ENCODE measurements at regions not wholly inside any gene's neighbourhood (a gene's known extent, or its start where the extent isn't known, plus 50 kb on each side); places are given as distances from the start of the nearest gene placed in this dataset.

DNA sequence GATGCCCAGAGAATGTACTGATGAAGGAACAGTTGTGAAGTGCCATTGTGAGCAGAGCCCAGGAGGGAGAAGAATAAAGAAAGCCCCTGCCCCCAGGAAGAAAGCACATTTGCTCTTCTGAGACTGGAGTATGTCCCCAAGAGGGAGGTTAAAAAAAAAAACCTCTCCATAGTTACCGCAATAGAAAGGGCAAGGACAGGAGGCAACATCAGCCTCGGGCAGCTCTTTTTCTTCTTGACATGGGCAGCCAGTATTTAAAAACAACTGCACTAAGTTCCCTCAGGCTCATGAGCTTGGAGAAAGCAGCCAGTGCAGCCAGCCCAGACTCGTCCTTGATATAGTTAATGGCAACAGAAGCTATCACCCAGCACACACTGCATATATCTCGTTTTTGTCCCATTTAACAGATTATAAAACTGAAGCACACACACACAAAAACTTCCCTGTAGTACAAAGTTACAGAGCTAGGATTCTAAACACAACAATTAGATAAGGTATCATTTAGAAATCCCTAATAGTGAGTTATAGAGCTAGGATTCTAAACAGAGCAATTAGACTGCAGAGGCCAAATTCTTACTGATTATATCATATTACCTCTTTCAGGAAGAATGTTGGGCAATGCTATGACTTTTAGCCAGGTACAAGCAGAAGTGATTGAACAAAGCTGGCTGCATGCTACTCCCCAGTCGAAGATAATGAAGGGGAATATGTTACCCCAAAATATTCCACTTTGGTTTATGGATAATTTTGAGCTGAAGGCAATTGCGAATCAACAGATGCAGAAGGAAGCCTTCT lies 823.5 kb downstream of the GRID1 start:
- H3K4me3 ChIP-seq (ENCODE audit: low read length in 2 of 2), result no peak overlapping the region
- Mint-ChIP-seq H3K27me3 (peaks cover 11 to 12% of the 10 kb centered on the region in 2 donors), H3K27ac (peak overlapping the region in 1 of 7 donors; percentile 26), H3K4me3 (no peak overlapping the region), H3K4me1 (peaks cover 0 to 3% (median under 1%) of the 10 kb centered on the region in 4 donors), H3K36me3 (no peaks in the 10 kb centered on the region), H3K9me3 (peaks cover 0 to 4% (median 0%) of the 10 kb centered on the region in 8 donors)
- intact Hi-C loops (cut with micrococcal nuclease), result no loop called here
- no peak for DNase-seq
- ChIA-PET CTCF (ENCODE audit: partially characterized antibody) (no interaction called here), POLR2A (ENCODE audit: partially characterized antibody) (no interaction called here)
- H3K36me3 ChIP-seq (ENCODE audit: insufficient read depth, low read length), result no peaks in the 10 kb centered on the region
- no peaks in the 10 kb centered on the region for H3K27me3 ChIP-seq (ENCODE audit: insufficient read depth, low read length)
- no peaks in the 10 kb centered on the region for H3K9me3 ChIP-seq (ENCODE audit: control insufficient read depth in 1 of 2, low read length in 2 of 2)
- no peaks in the 10 kb centered on the region for H3K4me1 ChIP-seq (ENCODE audit: insufficient read depth, low read length)
- no peak overlapping the region for H3K27ac ChIP-seq (ENCODE audit: low read depth, low read length)

DNA sequence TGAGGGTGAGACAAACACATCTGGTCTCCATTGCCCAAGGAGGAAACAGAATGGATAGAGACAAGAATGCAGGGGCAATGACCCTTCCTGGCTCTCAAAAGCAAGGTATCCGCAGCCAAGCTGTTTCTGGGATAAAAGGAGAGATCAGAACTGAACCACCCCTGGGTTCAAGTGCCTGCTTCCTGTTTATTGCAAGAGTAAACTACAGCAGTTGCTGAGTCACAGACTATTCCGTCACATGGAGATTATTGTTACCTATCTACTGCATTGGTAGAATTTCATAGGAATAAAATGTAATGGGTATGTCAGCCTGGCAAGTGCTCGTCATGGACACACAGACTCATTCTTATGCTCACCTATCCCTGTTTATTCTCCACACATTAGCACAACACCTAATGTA lies 821.6 kb downstream of the GRID1 start:
- POLR2A ChIA-PET (ENCODE audit: partially characterized antibody), result no interaction called here
- no peaks in the 10 kb centered on the region for H3K4me1 ChIP-seq (ENCODE audit: insufficient read depth, low read length)
- no peak for DNase-seq
- intact Hi-C loops (cut with micrococcal nuclease), result no loop called here
- CTCF ChIA-PET (ENCODE audit: partially characterized antibody), result no interaction called here
- no peaks in the 10 kb centered on the region for H3K9me3 ChIP-seq (ENCODE audit: control insufficient read depth in 1 of 2, low read length in 2 of 2)
- Mint-ChIP-seq H3K27me3 (peaks cover 14 to 16% of the 10 kb centered on the region in 2 donors), H3K27ac (no peak overlapping the region), H3K36me3 (no peaks in the 10 kb centered on the region), H3K4me3 (no peak overlapping the region), H3K9me3 (peaks cover 0 to 4% (median 0%) of the 10 kb centered on the region in 8 donors), H3K4me1 (peaks cover 0 to 6% (median 2%) of the 10 kb centered on the region in 4 donors)
- H3K36me3 ChIP-seq (ENCODE audit: insufficient read depth, low read length), result no peaks in the 10 kb centered on the region
- H3K27me3 ChIP-seq (ENCODE audit: insufficient read depth, low read length), result no peaks in the 10 kb centered on the region
- H3K27ac ChIP-seq (ENCODE audit: low read depth, low read length), result no peak overlapping the region
- H3K4me3 ChIP-seq (ENCODE audit: low read length in 2 of 2), result no peak overlapping the region

DNA sequence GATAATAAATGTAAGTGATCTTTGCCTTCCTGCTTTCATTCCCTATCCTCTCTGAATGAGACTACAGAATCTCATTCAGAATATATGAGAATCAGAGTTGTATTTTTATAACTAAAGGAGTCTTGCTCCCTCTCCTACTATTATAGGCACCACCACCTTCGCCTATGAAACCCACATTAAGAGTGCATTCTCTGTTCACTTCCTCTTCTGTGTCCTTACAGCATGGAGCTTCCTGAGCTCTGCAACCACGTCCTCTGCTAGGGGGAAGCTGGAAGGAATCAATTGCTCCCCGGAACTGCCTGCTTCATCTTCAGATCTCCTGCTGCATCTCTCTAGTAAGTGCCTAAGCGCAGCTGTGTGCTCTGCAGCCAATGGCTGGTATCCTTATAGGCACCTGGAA lies 820.7 kb downstream of the GRID1 start:
- no peaks in the 10 kb centered on the region for H3K36me3 ChIP-seq (ENCODE audit: insufficient read depth, low read length)
- peak overlapping the region in 1 of 7 donors; percentile 11 for H3K27ac Mint-ChIP-seq
- H3K27ac ChIP-seq (ENCODE audit: low read depth, low read length), result no peak overlapping the region
- H3K9me3 ChIP-seq (ENCODE audit: control insufficient read depth in 1 of 2, low read length in 2 of 2), result no peaks in the 10 kb centered on the region
- H3K9me3 Mint-ChIP-seq, result peaks cover 0 to 4% (median 0%) of the 10 kb centered on the region in 8 donors
- ChIA-PET CTCF (ENCODE audit: partially characterized antibody) (interaction anchor here (1.6 kb wide), 1 partner anchor 10 kb away, joined by 4 read pairs; no protein-coding TSS in a partner anchor), POLR2A (ENCODE audit: partially characterized antibody) (no interaction called here)
- H3K27me3 Mint-ChIP-seq, result peaks cover 12 to 16% of the 10 kb centered on the region in 2 donors
- no peak for DNase-seq
- H3K4me3 ChIP-seq (ENCODE audit: low read length in 2 of 2), result no peak overlapping the region
- H3K4me3 Mint-ChIP-seq, result no peak overlapping the region
- H3K27me3 ChIP-seq (ENCODE audit: insufficient read depth, low read length), result no peaks in the 10 kb centered on the region
- no peaks in the 10 kb centered on the region for H3K4me1 ChIP-seq (ENCODE audit: insufficient read depth, low read length)
- intact Hi-C loops (cut with micrococcal nuclease), result no loop called here
- H3K36me3 Mint-ChIP-seq, result no peaks in the 10 kb centered on the region
- H3K4me1 Mint-ChIP-seq, result peaks cover 0 to 6% (median 2%) of the 10 kb centered on the region in 4 donors

DNA sequence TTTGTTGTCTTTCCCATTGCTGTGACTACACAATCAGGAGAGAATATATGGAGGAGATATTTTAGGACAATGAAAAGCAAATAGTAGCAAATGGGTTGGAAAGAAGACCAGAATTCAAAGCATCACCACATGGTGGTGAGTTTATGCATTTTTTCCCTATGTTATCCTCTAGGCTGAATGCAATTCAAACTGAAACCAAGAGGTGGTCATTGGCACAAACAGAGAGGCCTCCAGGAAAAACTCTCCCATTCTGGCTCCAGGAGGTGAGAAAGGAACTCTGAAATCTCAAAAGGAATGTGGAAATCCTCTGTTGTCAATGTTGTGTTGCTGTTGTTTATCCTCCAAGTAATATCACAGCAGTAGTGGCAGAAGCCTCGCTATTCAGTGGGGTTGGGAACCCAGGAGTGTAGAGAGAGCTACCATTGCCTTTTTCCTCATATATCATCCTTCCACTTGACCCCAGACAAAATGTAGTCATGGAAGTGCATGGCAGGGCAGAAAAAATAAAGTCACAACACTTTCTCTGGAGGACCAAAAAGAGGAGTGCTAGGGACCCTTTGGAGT lies 819.1 kb downstream of the GRID1 start:
- H3K4me3 ChIP-seq (ENCODE audit: low read length in 2 of 2), result no peak overlapping the region
- peaks cover 12 to 14% of the 10 kb centered on the region in 2 donors for H3K27me3 Mint-ChIP-seq
- H3K4me1 ChIP-seq (ENCODE audit: insufficient read depth, low read length), result no peaks in the 10 kb centered on the region
- no peak overlapping the region for H3K4me3 Mint-ChIP-seq
- H3K27ac ChIP-seq (ENCODE audit: low read depth, low read length), result no peak overlapping the region
- no peaks in the 10 kb centered on the region for H3K27me3 ChIP-seq (ENCODE audit: insufficient read depth, low read length)
- intact Hi-C loops (cut with micrococcal nuclease), result loop anchor here (2.0 kb wide), 1 partner anchor 65 kb away; no protein-coding TSS in a partner anchor
- peaks cover 0 to 4% (median 0%) of the 10 kb centered on the region in 8 donors for H3K9me3 Mint-ChIP-seq
- ChIA-PET POLR2A (ENCODE audit: partially characterized antibody) (no interaction called here), CTCF (ENCODE audit: partially characterized antibody) (interaction anchor here (1.1 to 1.6 kb wide), 3 partner anchors 8 to 449 kb away, joined by 3 to 5 read pairs (median 4); no protein-coding TSS in a partner anchor)
- no peaks in the 10 kb centered on the region for H3K36me3 Mint-ChIP-seq
- DNase-seq, result no peak
- H3K36me3 ChIP-seq (ENCODE audit: insufficient read depth, low read length), result no peaks in the 10 kb centered on the region
- H3K4me1 Mint-ChIP-seq, result peaks cover 0 to 6% (median 2%) of the 10 kb centered on the region in 4 donors
- H3K9me3 ChIP-seq (ENCODE audit: control insufficient read depth in 1 of 2, low read length in 2 of 2), result no peaks in the 10 kb centered on the region
- H3K27ac Mint-ChIP-seq, result no peak overlapping the region

DNA sequence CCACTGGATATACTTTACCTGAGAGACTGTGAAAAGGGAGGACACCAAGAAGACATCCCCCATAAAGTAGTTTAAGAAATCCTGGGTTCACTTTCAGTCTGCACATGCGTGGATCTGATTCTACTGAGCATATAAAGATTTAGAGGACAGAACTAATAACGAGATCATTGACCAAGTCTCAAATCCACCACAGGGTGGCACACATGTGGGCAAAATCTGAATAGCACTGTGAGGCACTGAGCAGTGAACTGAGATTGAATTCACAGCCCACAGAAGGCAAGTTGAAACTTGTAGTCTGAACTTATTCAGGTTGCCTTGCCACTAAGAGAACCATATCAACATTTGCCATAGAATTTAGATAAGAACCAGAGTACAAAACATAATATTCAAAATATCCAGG lies 818.6 kb downstream of the GRID1 start:
- H3K27ac ChIP-seq (ENCODE audit: low read depth, low read length), result no peak overlapping the region

More for the DNA sequence above, 818.6 kb downstream of the GRID1 start:
- Mint-ChIP-seq H3K9me3 (peaks cover 0 to 4% (median 0%) of the 10 kb centered on the region in 8 donors), H3K27me3 (peaks cover 12 to 14% of the 10 kb centered on the region in 2 donors), H3K4me3 (no peak overlapping the region), H3K36me3 (no peaks in the 10 kb centered on the region), H3K27ac (no peak overlapping the region), H3K4me1 (peaks cover 0 to 6% (median 2%) of the 10 kb centered on the region in 4 donors)
- no peaks in the 10 kb centered on the region for H3K4me1 ChIP-seq (ENCODE audit: insufficient read depth, low read length)
- peak in 4 of 5 donors; percentile 13 to 33 (median 31) for DNase-seq
- no peaks in the 10 kb centered on the region for H3K27me3 ChIP-seq (ENCODE audit: insufficient read depth, low read length)
- no peaks in the 10 kb centered on the region for H3K36me3 ChIP-seq (ENCODE audit: insufficient read depth, low read length)
- ChIA-PET POLR2A (ENCODE audit: partially characterized antibody) (no interaction called here), CTCF (ENCODE audit: partially characterized antibody) (no interaction called here)
- H3K4me3 ChIP-seq (ENCODE audit: low read length in 2 of 2), result no peak overlapping the region
- intact Hi-C loops (cut with micrococcal nuclease), result loop anchor here (2.0 kb wide), 1 partner anchor 65 kb away; no protein-coding TSS in a partner anchor
- H3K9me3 ChIP-seq (ENCODE audit: control insufficient read depth in 1 of 2, low read length in 2 of 2), result no peaks in the 10 kb centered on the region

Data from CD4-positive, alpha-beta memory T cell (primary cell).